GM19023 (cell line): ENCODE measurements at regions not wholly inside any gene's neighbourhood (a gene's known extent, or its start where the extent isn't known, plus 50 kb on each side); places are given as distances from the start of the nearest gene placed in this dataset.
"Not testable (repeated sequence)": the region's sequence is repeated elsewhere in the genome, so short reads cannot be mapped to it uniquely, and the experiment has no call there.

Source experiments
- ATAC-seq: cut with Tn5 transposase; IDR thresholded peaks from one replicate; pipeline ENCODE4 v1.9.1; 2021; ENCODE audit warnings: mild to moderate bottlenecking, moderate library complexity; ENCODE audit not compliant: unreplicated experiment

DNA sequence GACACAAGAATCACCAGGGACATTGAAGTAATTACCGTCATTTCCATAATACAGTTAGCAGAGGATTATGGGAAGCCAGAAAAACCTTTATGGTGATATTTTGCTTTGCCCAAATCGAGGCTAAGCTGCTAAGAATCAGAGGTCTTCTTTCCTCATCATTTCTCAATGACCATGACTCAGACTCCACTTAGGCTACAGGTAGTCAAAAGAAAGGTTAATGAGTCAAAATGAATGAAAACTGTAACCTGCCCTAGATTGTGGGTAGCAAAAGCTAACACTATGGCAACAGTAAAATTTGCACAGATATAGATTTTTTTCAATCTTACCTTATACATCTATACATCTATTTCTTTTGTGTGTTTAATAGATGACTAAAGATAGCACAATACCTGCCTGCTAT is 185.8 kb downstream of the CARTPT start:
- ATAC-seq = no peak

DNA sequence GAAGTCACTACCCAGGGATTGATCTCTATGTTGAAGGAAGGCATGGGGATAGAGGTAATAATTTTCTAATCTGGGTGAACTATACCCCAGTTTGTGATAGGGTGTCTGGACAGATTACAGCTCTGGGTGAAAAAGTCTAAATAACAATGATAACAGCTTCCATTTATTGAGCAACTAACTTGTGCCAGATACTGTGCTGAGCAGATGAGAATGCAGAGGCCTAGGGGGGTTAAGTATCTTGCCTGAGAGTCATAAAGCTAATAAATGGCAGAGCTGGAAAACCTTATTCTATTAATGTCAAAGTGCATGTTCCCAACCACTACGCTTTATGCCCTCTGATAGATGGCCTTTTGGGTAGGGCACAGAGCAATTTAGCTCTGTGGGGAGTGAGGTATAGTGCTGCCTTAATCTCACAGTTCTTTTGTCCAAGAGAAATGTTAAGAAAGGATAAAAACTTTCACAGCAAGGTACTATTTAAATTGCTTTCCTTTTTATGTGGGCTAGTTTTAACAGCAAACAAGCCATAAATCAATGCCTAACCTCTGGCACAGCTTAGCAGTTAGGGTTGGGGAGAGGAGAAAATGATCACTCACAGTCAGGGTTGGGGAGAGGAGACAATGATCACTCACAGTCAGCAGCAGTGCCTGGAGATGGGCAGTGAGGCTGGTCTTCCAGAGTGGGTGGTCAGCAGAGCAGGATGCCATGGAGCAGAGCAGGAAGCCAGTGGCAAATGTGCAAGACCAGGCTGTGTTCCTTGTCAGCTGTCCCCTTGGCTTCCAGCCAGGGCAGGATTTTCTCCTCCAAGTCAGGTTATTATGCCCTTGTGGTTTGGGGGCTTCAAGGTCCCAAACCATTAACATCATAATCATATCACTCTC is 187.0 kb downstream of the CARTPT start:
- no peak for ATAC-seq

DNA sequence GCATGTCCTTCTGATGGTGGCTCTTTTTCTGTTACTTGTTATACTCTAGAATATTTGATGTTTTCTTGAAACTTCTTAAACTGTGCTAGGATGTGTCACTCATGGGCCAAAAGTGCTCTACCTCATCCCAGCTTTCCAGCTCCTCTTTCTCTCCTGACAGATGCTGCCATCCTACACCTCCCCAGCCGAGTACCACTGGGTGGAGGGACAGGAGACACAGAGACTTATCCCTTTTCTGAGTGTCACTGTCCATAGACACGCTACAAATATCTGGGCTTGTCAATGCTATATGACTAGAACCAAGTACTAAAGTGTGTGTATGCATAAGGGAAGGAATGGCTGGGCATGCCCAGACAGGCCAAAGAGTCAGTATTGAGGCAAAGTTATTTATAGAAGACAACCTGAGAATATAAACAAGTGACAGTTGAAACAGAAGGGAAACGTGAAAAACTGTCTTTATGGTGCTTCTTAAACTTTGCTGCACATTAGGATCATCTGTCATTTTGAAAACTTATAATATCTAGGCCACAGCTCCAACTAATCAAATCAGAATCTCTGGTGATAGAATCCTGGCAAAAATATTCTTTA is 188.0 kb downstream of the CARTPT start:
- no peak for ATAC-seq

DNA sequence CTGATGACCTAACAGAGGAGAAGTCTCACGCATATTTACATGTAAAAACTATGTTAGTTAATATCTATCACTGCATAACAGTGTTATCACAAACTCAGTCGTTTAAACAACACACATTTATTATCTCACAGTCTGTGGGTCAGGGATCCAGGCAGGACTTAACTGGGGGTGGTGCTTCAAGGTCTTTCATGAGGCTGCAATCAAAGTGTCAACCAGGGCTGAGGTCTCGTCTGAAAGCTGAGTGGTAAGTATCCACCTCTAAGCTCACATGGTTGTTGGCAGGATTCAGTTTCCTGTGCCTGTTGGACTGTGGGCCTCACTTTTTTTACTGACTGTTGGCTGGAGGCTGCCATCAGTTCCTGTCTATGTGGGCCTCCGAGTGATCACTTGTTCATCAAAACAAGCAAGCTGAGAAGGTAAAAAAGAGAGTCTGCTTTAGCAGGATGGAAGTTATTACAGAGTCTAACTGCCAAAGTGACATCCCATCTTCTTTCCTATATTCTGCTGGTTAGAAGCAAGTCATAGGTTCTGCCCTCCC is 188.6 kb downstream of the CARTPT start:
- ATAC-seq = no peak

DNA sequence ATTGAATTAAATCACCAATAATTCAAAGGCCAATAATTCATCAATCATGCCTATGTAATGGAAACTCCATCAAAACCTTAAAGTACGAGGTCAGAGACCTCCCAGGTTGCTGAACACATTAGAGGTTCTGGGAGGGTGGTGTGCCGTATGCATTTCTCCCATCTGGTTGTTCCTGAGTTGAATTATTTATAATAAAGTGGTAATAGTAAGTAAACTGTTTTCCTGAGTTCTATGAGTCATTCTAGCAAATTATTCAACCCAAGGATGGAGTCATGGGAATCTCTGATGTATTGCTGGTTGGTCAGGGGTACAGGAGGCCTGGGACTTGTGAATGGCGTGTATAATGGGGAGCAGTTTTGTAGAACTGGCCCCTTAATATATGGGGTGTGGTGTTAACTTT is 191.7 kb downstream of the CARTPT start:
- ATAC-seq = no peak

DNA sequence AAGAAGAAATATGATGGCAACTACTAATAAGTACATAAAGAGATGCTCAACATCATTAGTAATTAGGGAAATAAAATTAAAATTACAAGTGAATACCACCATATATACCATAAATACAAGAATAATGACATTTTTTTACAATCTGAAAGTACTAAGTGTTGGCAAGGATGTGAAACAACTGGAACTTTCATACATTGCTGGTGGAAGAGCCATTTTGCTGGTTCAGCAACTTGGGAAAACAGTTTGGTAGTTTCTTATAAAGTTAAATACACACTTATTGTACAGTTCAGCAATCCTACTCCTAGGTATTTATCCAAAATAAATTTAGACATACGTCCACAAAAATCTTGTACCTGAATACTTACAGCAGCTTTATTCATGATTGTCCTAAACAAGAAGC is 192.9 kb downstream of the CARTPT start:
- ATAC-seq = no peak

DNA sequence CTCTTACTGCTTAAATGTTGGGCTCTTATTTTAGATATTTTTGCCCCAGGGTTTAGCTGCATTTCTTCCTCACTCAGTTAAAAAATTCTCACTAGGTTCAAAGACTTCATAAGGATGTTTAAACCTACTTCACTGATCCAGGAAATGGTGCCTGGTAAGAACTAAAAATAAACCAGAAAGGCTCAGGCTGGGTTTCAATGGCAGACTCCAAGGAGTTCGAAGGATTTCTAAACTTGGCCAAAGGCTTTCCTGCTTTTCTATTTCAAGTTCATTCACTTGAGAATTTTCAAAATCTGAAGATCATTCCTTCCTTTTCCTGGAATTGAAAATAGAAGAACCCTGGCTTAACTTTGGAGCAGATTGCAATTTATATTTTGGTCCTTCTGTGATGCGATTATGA is 193.0 kb upstream of the MAP1B start:
- no peak for ATAC-seq

DNA sequence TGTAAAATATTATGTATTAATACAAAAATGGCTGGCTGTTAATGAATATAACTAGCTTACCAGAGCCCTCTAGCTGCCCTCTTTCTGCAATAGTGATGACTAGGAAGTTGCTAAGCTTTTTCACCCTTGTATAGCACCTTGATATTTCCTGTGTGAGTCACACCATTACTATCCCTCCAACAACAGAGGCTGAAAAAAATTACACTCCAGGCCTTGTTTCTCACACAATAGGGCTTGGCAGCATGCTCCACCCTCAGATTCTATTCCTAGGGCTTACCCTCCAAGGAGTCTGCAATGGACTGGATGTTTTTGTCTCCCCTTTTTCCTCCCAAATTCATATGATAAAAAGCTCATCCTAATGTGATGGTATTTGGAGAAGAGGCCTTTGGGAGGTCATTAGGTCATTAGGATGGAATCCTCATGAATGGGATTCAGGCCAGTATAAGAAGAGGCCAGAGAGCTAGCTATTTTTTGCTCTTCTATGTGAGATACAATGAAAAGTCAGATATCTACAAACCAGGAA is 184.6 kb upstream of the MAP1B start:
- no peak for ATAC-seq

DNA sequence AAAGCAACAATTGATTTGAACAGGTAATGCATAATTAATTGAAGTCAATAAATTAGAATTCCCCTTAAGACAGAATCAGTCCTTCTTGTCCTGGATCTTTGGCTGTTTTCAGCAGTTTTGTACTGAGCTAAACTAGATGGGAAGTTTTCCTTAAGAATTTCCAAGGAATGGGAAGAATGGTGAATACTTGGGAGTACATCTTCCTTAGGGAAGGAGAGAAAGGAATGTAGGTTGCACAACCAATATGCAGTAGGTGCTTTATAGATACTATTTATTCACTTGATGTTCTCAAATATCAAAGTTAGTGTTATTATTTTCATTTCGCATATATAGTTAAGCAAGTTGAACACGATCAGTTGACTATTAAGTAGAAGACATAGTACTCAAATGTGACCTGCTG is 183.5 kb upstream of the MAP1B start:
- no peak for ATAC-seq

DNA sequence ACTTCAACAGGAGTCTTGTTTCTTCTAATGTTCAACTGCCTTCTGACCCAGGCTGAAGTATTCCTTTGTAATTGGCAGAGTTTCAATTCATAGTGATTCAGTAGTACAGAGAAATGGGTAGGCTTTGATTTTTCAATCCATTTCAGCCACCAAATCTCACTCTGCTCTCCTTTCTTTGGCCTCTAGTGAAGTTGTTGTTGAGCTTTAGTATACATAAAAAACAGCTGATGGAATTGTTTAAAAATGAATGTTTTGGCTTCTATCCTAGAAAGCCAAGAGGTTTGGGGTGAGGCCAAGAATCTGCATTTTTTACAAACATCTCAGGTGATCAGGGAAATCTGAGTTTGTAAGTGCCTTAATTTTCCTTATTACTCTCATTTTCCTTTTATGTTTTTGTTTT is 182.9 kb upstream of the MAP1B start:
- ATAC-seq = no peak

DNA sequence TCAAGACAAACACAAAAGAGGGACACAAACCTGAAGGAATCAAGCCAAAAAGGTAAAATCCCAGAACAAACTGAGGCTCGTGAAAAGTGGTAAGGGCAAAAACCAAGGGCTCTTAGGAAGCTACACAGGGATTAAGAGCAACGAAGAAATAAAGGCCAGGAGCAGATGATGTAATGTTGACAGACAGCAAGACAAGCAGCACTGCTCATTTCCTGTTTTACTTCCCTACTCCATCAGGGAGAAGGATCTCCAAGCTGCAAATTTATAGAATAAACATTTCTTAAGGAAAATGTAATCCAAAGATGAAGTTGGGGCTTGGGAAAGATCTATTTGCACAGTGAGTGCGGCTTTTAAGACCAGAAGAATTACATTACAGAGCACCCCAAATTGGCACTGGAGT is 182.3 kb upstream of the MAP1B start:
- ATAC-seq = no peak

DNA sequence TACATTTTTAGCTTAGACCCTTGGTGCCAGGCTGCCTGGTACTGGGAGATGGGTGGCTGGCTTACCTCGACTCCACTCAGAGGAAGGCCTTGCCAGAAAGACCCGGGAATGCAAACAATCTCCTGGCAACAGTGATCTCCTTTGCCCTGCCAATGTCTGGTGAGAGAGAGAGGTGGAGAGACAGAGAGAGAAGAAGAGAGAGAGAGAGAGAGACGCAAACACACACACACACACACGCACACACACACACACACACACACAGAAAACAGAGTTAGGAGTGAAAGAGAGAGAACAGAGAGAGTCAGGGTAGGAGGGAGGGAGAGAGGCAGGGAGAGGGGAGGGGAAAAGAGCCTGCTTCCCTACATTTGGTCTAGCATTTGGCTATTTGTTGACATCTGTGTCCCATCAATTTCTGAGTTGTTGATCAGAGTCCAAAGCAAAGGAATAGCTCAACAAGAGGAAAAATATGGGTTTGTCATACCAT is 181.6 kb upstream of the MAP1B start:
- no peak for ATAC-seq

DNA sequence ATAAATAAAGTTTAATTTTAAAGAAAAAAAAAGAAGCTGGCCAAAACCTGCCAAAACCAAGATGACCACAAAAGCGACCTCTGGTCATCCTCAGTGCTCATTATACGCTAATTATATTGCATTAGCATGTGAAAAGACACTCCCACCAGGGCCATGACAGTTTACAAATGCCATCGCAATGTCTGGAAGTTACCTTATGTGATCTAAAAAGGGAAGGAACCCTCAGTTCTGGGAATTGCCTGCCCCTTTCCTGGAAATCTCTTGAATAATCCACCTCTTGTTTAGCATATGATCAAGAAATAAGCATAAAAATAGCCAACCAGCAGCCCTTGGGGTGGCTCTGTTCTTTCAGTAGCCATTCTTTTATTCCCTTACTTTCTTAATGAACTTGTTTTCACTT is 178.3 kb upstream of the MAP1B start:
- ATAC-seq = no peak

DNA sequence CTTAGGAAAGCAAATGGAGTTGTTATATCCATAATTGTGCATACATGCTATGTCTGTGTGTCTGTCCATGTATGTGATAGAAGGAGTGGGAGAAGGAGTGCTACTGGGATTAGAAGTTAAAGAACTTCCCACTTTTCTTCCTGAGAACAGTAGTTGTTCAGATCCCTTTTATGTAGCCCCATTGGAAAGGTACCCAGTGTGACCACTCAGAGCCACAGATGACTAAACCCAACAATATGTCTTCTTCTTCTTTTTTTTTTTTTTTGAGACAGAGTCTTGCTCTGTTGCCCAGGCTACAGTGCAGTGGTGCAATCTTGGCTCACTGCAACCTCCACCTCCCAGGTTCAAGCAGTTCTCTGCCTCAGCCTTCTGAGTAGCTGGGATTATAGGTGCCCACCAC is 176.7 kb upstream of the MAP1B start:
- ATAC-seq = not testable (repeated sequence)

DNA sequence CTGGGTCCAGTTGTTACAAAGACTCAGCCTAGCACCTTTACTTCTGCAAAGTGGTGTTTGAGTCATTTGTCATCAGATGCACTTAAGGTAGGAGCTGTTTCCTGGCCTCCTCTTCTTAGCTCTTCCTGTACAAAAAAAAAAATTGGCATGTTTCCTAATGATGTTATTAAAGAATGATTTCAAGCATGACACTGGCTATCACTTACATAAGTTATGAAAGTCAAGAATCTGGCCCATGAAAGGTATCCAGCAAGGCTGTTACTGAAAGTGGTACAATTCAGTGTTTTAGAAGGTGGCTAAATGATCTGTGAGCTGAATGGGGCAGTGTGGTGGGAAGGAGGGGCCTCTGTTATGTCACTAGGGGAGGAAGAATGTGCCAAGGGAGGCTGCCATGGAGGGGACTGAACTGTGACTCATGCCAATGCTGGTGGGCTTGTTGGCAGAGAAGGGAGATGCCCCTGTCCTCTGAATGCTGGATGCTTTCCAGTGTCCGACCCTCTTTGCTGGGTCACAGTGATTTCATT is 175.1 kb upstream of the MAP1B start:
- ATAC-seq = no peak

DNA sequence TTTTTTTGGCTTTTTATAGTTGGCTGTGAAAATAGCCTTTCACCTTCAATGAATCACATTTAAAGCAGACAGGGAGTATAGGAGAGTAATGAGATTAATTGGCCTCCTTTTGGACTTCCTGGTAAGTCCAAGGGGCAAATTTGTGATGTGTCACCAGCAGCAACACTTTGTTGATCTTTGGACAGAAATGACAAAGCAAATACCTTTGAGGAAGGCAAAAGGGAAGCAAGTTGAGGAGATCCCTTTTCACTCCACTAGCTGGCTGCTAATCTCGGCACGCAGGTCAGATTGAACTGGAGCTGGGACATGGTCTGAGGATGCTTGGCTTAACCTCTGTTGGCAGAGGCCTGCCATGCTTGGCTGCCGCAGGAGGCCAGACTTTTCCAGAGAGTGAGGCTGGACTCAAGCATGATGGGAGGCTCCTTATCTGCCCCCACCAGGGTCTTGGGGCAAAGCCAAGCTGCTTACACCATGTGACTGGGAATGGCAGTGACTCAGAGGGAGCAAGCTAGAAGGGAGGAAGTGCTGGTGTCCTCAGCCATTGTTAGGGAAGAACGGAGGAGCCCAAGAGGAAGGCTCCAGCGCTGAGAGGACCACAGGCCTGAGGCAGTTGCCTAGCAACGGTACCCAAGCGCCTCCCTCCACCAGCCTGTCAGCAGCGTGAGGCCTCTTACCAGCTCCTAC is 174.5 kb upstream of the MAP1B start:
- no peak for ATAC-seq

DNA sequence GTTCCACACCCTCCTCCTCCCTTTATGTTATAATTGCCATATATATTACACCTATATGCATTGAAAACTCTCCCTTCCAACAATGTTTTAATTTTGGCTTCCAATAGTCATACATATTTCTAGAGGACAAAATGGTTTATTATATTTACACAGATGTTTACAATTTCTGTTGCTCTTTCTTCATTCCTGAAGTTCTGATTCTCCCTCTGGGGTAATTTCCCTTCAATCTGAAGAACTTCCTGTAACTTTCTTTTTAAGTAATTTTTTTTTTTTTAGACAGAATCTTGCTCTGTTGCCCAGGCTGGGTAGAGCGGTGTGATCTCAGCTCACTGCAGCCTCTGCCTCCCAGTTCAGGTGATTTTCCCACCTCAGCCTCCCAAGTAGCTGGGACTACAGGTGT is 173.0 kb upstream of the MAP1B start:
- no peak for ATAC-seq

DNA sequence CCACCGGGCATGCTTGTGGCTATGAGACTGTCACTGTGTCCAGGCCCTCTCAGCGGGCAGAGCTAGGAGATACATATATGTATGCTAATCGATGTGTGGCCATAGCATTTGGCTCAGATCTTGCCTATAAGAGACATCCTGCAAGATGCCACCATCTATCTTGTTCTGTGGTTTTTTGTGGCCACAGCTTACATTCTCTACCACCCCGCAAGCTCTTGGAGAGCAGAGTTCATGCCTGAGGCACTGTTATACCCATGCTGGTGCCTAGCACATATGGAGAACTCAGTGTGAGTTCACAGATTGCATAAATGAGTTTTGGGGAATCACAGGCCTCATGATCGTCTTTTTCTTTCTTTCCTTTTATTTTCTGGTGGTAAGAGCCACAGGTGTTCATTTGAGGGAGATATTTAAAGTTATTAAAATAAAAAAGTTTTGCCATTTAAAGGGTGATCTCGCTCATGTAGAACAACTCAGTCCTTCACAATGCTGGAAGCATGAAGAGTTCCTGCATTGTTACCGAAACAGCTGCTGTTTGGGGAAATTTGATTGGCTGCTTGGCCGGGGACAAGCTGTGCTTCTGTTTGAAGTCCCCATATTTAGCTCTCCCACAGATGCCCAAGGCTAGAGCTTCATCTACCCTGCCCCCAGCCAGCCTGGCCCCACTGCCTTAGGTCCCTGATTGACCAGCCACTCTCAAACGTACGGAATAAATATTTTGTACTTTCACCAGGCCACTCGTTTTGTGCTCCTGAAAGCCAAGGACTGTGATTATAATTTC is 169.2 kb upstream of the MAP1B start:
- no peak for ATAC-seq

DNA sequence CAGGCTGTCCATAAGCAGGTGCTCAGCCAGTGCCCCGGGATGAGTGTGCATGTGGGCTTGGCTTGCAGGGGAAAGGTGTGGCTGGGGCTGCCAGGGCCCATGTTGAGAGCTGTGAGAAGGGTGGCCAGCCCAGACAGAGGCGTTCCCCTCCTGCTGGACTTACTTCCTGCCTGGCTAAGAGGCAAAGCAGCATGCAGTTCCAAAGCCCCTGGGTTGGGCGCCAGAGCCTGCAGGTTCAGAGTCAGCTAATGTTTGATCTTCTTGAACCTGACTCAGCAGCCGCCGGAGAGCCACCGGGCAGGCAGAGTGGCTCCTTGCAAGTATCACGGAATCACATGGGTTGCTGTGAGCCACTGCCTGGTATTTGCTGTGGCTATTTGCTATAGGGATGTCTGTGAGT is 168.4 kb upstream of the MAP1B start:
- ATAC-seq = no peak

DNA sequence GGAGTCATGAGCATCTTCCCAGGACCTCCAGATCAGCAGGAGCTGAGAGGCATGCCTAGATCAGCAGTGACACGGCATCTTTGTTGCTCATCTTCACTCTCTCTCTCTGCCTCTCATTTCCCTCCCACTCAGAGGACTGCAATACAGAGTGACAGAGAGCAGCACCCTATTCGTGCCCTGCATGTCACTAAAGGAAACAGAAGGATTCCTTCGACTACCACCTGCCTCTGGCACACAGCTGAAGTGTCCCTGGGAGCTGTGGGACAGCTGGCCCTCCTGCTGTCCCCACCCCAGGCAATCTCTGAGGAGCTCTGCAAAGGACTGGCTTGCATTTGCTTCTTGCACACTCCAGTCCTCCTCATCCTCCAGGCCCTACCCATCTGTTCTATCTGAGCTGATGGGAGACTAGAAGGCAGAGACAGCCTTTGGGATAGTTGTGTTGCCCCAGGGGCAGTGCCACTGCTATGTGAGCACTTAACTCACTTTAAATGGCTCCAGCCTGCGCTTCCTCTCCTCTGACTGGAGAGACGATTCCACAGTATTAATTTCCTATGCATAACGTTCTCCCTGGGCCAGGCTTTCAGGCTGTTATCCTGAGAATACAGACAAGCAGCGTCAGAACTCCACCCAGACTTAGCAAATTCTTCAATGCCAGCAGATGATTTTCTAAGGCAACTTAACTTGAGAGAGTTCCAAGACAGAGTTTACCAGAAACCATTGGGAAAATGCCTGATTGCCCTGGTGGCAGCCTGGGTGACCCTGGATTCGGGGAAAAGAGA is 167.6 kb upstream of the MAP1B start:
- ATAC-seq = no peak
